H1 (cell line): ENCODE measurements at regions not wholly inside any gene's neighbourhood (a gene's known extent, or its start where the extent isn't known, plus 50 kb on each side); places are given as distances from the start of the nearest gene placed in this dataset.

Source experiments
- EGR1 ChIP-seq: IDR thresholded peaks from 2 replicates; pipeline ENCODE4 v1.6.1; 2011; ENCODE audit warnings: low read depth, low read length, borderline replicate concordance
- GTF2F1 ChIP-seq: IDR thresholded peaks from 2 replicates; pipeline ENCODE4 v1.6.1; 2012; ENCODE audit warnings: low read depth, low read length, improper control_type of control experiment, borderline replicate concordance
- HDAC2 ChIP-seq, 2 experiments: fragments of 300-600 bp in 1 of 2; sonication (generic) in 1 of 2; IDR thresholded peaks; 2 replicates each; pipeline ENCODE4 v1.6.1; 2011 to 2012; ENCODE audit warnings: low read depth in 2 of 2, low read length in 2 of 2, mild to moderate bottlenecking in 2 of 2, moderate library complexity in 2 of 2, borderline replicate concordance in 1 of 2, inconsistent platforms in 1 of 2
- HDAC6 ChIP-seq: IDR thresholded peaks from one replicate; pipeline ENCODE4 v1.7.1; 2012; ENCODE audit warnings: low read depth, mild to moderate bottlenecking, inconsistent platforms, low read length, moderate library complexity
- SP2 ChIP-seq: IDR thresholded peaks from 2 replicates; pipeline ENCODE4 v1.6.1; 2012; ENCODE audit warnings: mild to moderate bottlenecking, low read length, inconsistent platforms
- TEAD4 ChIP-seq: IDR thresholded peaks from 2 replicates; pipeline ENCODE4 v1.6.1; 2012; ENCODE audit warnings: low read depth, low read length, inconsistent platforms, mixed read lengths
- TF ChIP-seq, protein P1 (sequence below): fragments of 300-600 bp; sonication (generic); IDR thresholded peaks from 2 replicates; pipeline ENCODE4 v1.7.1; 2012; ENCODE audit warnings: low read length, moderate library complexity, mild to moderate bottlenecking, inconsistent platforms; ENCODE audit not compliant: insufficient replicate concordance

DNA sequence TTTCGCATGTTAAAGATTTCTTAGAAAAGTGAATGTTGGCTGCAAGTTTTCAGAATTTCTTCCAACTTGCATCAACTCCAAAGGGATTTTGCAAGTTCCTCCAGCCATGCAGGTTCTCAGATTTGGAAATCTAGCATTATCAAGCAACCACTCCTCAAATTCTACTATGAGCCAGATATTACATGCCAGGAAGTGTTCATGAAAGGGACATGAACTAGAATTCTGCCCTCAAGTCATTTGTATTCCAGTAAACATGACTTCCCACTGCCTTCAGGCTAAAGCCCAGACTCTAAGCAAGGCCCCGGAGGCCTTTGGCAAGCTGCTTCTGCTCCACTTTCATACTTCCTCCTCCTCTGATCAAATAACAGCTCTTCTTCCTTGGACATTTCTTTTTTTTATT lies 111.3 kb upstream of the PAPPA start (continued):
- TF ChIP-seq, protein P1, sequence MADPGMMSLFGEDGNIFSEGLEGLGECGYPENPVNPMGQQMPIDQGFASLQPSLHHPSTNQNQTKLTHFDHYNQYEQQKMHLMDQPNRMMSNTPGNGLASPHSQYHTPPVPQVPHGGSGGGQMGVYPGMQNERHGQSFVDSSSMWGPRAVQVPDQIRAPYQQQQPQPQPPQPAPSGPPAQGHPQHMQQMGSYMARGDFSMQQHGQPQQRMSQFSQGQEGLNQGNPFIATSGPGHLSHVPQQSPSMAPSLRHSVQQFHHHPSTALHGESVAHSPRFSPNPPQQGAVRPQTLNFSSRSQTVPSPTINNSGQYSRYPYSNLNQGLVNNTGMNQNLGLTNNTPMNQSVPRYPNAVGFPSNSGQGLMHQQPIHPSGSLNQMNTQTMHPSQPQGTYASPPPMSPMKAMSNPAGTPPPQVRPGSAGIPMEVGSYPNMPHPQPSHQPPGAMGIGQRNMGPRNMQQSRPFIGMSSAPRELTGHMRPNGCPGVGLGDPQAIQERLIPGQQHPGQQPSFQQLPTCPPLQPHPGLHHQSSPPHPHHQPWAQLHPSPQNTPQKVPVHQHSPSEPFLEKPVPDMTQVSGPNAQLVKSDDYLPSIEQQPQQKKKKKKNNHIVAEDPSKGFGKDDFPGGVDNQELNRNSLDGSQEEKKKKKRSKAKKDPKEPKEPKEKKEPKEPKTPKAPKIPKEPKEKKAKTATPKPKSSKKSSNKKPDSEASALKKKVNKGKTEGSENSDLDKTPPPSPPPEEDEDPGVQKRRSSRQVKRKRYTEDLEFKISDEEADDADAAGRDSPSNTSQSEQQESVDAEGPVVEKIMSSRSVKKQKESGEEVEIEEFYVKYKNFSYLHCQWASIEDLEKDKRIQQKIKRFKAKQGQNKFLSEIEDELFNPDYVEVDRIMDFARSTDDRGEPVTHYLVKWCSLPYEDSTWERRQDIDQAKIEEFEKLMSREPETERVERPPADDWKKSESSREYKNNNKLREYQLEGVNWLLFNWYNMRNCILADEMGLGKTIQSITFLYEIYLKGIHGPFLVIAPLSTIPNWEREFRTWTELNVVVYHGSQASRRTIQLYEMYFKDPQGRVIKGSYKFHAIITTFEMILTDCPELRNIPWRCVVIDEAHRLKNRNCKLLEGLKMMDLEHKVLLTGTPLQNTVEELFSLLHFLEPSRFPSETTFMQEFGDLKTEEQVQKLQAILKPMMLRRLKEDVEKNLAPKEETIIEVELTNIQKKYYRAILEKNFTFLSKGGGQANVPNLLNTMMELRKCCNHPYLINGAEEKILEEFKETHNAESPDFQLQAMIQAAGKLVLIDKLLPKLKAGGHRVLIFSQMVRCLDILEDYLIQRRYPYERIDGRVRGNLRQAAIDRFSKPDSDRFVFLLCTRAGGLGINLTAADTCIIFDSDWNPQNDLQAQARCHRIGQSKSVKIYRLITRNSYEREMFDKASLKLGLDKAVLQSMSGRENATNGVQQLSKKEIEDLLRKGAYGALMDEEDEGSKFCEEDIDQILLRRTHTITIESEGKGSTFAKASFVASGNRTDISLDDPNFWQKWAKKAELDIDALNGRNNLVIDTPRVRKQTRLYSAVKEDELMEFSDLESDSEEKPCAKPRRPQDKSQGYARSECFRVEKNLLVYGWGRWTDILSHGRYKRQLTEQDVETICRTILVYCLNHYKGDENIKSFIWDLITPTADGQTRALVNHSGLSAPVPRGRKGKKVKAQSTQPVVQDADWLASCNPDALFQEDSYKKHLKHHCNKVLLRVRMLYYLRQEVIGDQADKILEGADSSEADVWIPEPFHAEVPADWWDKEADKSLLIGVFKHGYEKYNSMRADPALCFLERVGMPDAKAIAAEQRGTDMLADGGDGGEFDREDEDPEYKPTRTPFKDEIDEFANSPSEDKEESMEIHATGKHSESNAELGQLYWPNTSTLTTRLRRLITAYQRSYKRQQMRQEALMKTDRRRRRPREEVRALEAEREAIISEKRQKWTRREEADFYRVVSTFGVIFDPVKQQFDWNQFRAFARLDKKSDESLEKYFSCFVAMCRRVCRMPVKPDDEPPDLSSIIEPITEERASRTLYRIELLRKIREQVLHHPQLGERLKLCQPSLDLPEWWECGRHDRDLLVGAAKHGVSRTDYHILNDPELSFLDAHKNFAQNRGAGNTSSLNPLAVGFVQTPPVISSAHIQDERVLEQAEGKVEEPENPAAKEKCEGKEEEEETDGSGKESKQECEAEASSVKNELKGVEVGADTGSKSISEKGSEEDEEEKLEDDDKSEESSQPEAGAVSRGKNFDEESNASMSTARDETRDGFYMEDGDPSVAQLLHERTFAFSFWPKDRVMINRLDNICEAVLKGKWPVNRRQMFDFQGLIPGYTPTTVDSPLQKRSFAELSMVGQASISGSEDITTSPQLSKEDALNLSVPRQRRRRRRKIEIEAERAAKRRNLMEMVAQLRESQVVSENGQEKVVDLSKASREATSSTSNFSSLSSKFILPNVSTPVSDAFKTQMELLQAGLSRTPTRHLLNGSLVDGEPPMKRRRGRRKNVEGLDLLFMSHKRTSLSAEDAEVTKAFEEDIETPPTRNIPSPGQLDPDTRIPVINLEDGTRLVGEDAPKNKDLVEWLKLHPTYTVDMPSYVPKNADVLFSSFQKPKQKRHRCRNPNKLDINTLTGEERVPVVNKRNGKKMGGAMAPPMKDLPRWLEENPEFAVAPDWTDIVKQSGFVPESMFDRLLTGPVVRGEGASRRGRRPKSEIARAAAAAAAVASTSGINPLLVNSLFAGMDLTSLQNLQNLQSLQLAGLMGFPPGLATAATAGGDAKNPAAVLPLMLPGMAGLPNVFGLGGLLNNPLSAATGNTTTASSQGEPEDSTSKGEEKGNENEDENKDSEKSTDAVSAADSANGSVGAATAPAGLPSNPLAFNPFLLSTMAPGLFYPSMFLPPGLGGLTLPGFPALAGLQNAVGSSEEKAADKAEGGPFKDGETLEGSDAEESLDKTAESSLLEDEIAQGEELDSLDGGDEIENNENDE: no peak
- TF ChIP-seq GTF2F1 (no peak), HDAC6 (no peak), SP2 (no peak), HDAC2 (IDR thresholded peaks at IDR 0.05; ENCODE audit: borderline replicate concordance in 1 of 2, low read depth in 2 of 2, low read length in 2 of 2) (no peak), TEAD4 (no peak), EGR1 (no peak)
